Activated naive CD8-positive, alpha-beta T cell treated with anti-CD3 and anti-CD28 coated beads, Interleukin-2, amount 10 ng/mL, durations not matched to agents 7 days and 5 days (primary cell): ENCODE measurements at regions not wholly inside any gene's neighbourhood (a gene's known extent, or its start where the extent isn't known, plus 50 kb on each side); places are given as distances from the start of the nearest gene placed in this dataset.

Experiments used
- ATAC-seq: fragments of 150-1000 bp; cut with Tn5 transposase; one replicate; pipeline ENCODE4 v1.10.0; 2021; ENCODE audit warnings: low read depth, moderate library complexity
- POLR2A ChIA-PET: fragments of 350-600 bp; sonication (Branson Sonifier 250); formaldehyde crosslinking; loops from one replicate; lab custom pipeline; 2021; ENCODE audit warnings: antibody characterized with exemption; lab: Charles Lee
- DNase-seq: peaks from one replicate; pipeline ENCODE4 v3.0.0; 2021
- H3K27ac Mint-ChIP-seq: one replicate; pipeline ENCODE4 v1.8.0; 2022; ENCODE audit warnings: mild to moderate bottlenecking, mixed read lengths
- H3K27me3 Mint-ChIP-seq: one replicate; pipeline ENCODE4 v1.8.0; 2022; ENCODE audit warnings: mild to moderate bottlenecking, moderate library complexity, mixed read lengths
- H3K36me3 Mint-ChIP-seq: one replicate; pipeline ENCODE4 v1.8.0; 2021; ENCODE audit warnings: mild to moderate bottlenecking, mixed read lengths
- H3K4me1 Mint-ChIP-seq: one replicate; pipeline ENCODE4 v1.8.0; 2021; ENCODE audit warnings: mixed read lengths
- H3K4me3 Mint-ChIP-seq: one replicate; pipeline ENCODE4 v1.8.0; 2022; ENCODE audit warnings: mild to moderate bottlenecking, moderate library complexity, mixed read lengths
- H3K9me3 Mint-ChIP-seq: one replicate; pipeline ENCODE4 v1.8.0; 2021; ENCODE audit warnings: mixed read lengths

GRCh38 chr1:55826381-55827080 is 611.4 kb upstream of the USP24 start:
- DNase-seq: no peak
- Mint-ChIP-seq H3K27me3 (peaks cover 3% of the 10 kb centered on the region), H3K4me3 (no peak overlapping the region), H3K36me3 (no peaks in the 10 kb centered on the region), H3K27ac (no peak overlapping the region), H3K4me1 (no peaks in the 10 kb centered on the region), H3K9me3 (no peaks in the 10 kb centered on the region)
- ATAC-seq: no peak
- POLR2A ChIA-PET: no interaction called here

- Mint-ChIP-seq H3K4me3 (no peak overlapping the region), H3K27me3 (peaks cover 3% of the 10 kb centered on the region), H3K4me1 (no peaks in the 10 kb centered on the region), H3K9me3 (no peaks in the 10 kb centered on the region), H3K36me3 (no peaks in the 10 kb centered on the region), H3K27ac (no peak overlapping the region)
- no peak for DNase-seq
- no peak for ATAC-seq
- POLR2A ChIA-PET: no interaction called here
Measured at GRCh38 chr1:55825461-55825860, 610.3 kb upstream of the USP24 start.

DNA sequence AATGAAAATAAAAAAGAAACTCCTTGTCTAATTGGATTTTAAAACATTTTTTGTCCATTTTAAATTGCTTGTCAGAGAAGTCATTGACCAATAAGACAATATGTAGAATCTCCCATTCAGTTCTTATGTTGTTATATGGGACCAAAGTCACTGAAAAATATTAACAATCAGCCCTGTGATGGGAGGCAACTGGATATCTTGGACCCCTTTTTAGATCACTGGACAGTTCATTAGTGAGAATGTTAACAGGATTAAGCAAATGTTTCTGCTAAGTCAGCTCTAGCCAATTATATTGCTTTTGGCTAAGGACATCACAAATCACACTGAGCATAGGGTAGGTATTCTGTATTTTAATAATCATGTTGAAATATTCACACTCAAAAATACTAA is 609.1 kb upstream of the USP24 start:
- no peaks in the 10 kb centered on the region for H3K36me3 Mint-ChIP-seq
- ATAC-seq (no peak), DNase-seq (no peak)
- no peaks in the 10 kb centered on the region for H3K9me3 Mint-ChIP-seq
- no peak overlapping the region for H3K27ac Mint-ChIP-seq
- peaks cover 3% of the 10 kb centered on the region for H3K27me3 Mint-ChIP-seq
- H3K4me3 Mint-ChIP-seq: no peak overlapping the region
- POLR2A ChIA-PET: no interaction called here
- H3K4me1 Mint-ChIP-seq: no peaks in the 10 kb centered on the region

GRCh38 chr1:55823541-55824250 is 608.5 kb upstream of the USP24 start:
- Mint-ChIP-seq H3K27me3 (peaks cover 3% of the 10 kb centered on the region), H3K27ac (no peak overlapping the region), H3K4me3 (no peak overlapping the region), H3K4me1 (no peaks in the 10 kb centered on the region), H3K36me3 (no peaks in the 10 kb centered on the region), H3K9me3 (no peaks in the 10 kb centered on the region)
- DNase-seq (no peak), ATAC-seq (no peak)
- POLR2A ChIA-PET: no interaction called here

DNA sequence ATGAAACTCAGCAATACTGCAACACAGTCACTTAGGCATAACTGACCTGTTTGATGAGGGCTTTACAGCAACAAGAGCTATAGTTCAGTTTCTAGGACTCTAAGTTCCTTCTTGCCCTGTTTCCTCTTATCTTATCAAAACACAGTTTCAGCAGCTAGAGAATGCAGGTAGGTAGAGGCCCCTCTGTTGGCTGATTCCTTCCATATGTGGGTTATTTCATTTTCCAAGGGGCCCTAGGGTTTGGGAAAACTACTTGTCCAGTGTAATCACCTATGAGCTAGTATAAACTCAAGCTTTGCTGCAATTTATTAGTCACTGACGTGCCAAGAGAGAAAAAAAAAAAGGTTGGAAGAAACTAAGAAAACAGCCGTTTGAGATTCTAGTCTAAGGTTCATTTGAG is 607.7 kb upstream of the USP24 start:
- no peaks in the 10 kb centered on the region for H3K4me1 Mint-ChIP-seq
- peaks cover 3% of the 10 kb centered on the region for H3K27me3 Mint-ChIP-seq
- H3K4me3 Mint-ChIP-seq: no peak overlapping the region
- no peaks in the 10 kb centered on the region for H3K36me3 Mint-ChIP-seq
- no peak for ATAC-seq
- DNase-seq: no peak
- H3K27ac Mint-ChIP-seq: no peak overlapping the region
- POLR2A ChIA-PET: no interaction called here
- H3K9me3 Mint-ChIP-seq: no peaks in the 10 kb centered on the region

- POLR2A ChIA-PET: no interaction called here
- no peak for ATAC-seq
- peaks cover 3% of the 10 kb centered on the region for H3K27me3 Mint-ChIP-seq
- no peak for DNase-seq
- peaks cover 4% of the 10 kb centered on the region for H3K4me1 Mint-ChIP-seq
- no peak overlapping the region for H3K27ac Mint-ChIP-seq
- no peaks in the 10 kb centered on the region for H3K9me3 Mint-ChIP-seq
- no peak overlapping the region for H3K4me3 Mint-ChIP-seq
- H3K36me3 Mint-ChIP-seq: no peaks in the 10 kb centered on the region
Measured at GRCh38 chr1:55821234-55821633, 606.1 kb upstream of the USP24 start.

- Mint-ChIP-seq H3K27ac (no peak overlapping the region), H3K4me3 (no peak overlapping the region), H3K4me1 (peaks cover 4% of the 10 kb centered on the region), H3K9me3 (no peaks in the 10 kb centered on the region), H3K36me3 (no peaks in the 10 kb centered on the region), H3K27me3 (peaks cover 3% of the 10 kb centered on the region)
- ATAC-seq: no peak
- DNase-seq: no peak
- POLR2A ChIA-PET: no interaction called here
Measured at GRCh38 chr1:55820501-55820900, 605.3 kb upstream of the USP24 start.

- POLR2A ChIA-PET: no interaction called here
- no peak for ATAC-seq
Measured at GRCh38 chr1:55819011-55819410, 603.8 kb upstream of the USP24 start.

DNA sequence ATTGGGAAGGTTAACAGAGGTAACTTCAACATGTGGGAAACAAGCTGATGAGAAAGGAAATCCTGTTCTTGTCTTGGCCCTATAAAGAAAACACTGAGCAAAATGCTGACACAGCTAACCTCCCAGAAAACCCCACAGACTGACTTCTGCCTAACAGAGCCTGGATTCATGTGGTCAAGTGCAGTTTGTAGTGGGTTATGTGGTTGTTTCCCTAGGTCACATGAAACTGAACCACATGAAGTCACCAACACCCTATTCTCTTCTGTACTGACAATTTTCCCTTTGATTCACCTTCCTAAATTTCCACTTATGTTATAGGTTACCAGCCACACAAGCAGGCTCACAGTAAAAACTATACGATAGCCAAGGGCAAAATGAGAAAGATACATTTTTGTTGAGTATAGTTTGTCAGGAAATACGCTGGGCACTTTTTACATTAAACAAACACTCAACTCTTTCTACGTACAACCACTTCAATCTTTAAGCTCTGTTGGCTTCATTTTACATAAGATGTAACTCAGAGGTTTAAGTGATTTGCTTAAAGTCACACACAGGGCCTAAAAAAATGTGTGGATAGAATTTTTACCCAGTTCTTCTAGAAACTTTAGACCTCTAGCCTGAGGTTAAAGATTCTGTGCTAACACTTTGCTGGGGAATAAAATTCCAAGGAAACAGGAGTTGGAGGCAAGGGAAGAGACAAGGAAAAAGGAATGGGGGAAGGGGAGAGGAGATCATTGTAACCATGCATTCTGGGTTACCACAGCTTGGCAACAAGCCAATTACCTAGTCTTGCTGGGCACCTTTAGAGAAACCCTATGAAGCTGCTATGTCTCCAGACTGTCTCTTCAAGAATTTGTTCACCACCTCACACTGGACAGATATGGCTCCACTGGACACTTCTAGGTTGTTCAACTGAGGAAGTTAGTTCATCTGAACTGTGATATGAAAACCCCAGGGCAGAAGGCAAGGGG is 601.6 kb upstream of the USP24 start:
- no peak for ATAC-seq
- peaks cover 4% of the 10 kb centered on the region for H3K4me1 Mint-ChIP-seq
- no peaks in the 10 kb centered on the region for H3K9me3 Mint-ChIP-seq
- no peak overlapping the region for H3K27ac Mint-ChIP-seq
- H3K27me3 Mint-ChIP-seq: peaks cover under 1% of the 10 kb centered on the region
- H3K36me3 Mint-ChIP-seq: no peaks in the 10 kb centered on the region
- POLR2A ChIA-PET: no interaction called here
- DNase-seq: no peak
- no peak overlapping the region for H3K4me3 Mint-ChIP-seq

More at GRCh38 chr1:55819011-55819410, 603.8 kb upstream of the USP24 start:
- H3K27me3 Mint-ChIP-seq: peaks cover 3% of the 10 kb centered on the region
- peaks cover 4% of the 10 kb centered on the region for H3K4me1 Mint-ChIP-seq
- no peaks in the 10 kb centered on the region for H3K36me3 Mint-ChIP-seq
- DNase-seq: no peak
- no peak overlapping the region for H3K27ac Mint-ChIP-seq
- no peaks in the 10 kb centered on the region for H3K9me3 Mint-ChIP-seq
- no peak overlapping the region for H3K4me3 Mint-ChIP-seq

- H3K27me3 Mint-ChIP-seq: peaks cover 4% of the 10 kb centered on the region
- POLR2A ChIA-PET: no interaction called here
Measured at GRCh38 chr1:55815745-55816455, 600.7 kb upstream of the USP24 start.

DNA sequence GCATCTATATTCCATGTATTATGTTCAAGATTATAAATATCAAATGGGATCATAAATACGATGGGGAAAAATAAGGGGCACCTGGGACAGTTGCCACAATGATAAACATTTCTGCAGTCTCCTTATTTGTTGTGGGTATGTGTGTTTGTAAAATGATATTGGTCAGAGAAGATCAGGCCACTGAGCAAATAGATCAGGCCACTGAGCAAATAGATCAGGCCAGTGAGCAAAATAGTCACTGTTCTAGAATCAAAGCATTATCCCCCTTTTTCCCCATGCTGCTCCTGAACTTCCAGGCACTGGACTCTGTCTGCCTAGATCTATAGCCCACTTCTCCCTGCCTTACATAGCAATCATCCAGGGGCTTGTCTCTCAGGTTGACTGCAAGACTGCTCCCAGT is 599.8 kb upstream of the USP24 start:
- ATAC-seq (no peak), DNase-seq (no peak)
- H3K27ac Mint-ChIP-seq: no peak overlapping the region
- no peaks in the 10 kb centered on the region for H3K9me3 Mint-ChIP-seq
- POLR2A ChIA-PET: no interaction called here
- peaks cover 4% of the 10 kb centered on the region for H3K27me3 Mint-ChIP-seq
- H3K4me3 Mint-ChIP-seq: no peak overlapping the region
- peaks cover 4% of the 10 kb centered on the region for H3K4me1 Mint-ChIP-seq
- H3K36me3 Mint-ChIP-seq: no peaks in the 10 kb centered on the region

More at GRCh38 chr1:55815745-55816455, 600.7 kb upstream of the USP24 start:
- H3K4me3 Mint-ChIP-seq: no peak overlapping the region
- no peaks in the 10 kb centered on the region for H3K9me3 Mint-ChIP-seq
- H3K27ac Mint-ChIP-seq: no peak overlapping the region
- H3K36me3 Mint-ChIP-seq: no peaks in the 10 kb centered on the region
- DNase-seq (no peak), ATAC-seq (no peak)
- H3K4me1 Mint-ChIP-seq: peaks cover 4% of the 10 kb centered on the region

DNA sequence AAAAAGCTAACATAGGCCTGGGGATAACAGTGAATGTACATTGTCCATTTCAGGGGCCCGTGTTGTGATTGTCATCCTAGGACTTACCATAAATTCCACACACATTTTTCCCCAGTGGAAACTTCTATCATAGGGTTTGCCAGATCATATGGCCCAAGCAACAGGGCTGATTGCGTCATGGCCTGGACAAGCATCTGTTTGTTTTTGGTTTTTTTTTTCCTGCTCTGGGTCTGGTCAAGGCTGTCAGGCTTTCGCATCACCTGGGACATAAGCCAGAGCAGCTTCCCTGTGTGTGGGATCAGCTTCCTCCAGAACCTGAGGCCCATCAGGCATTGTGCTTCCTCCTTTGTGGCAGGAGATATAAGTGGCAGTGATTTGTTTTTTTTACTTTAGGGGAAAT is 598.5 kb upstream of the USP24 start:
- H3K27me3 Mint-ChIP-seq: peaks cover 4% of the 10 kb centered on the region
- DNase-seq: no peak
- H3K9me3 Mint-ChIP-seq: no peaks in the 10 kb centered on the region
- H3K4me1 Mint-ChIP-seq: peaks cover 4% of the 10 kb centered on the region
- H3K36me3 Mint-ChIP-seq: no peaks in the 10 kb centered on the region
- H3K27ac Mint-ChIP-seq: no peak overlapping the region
- no peak for ATAC-seq
- POLR2A ChIA-PET: no interaction called here
- H3K4me3 Mint-ChIP-seq: no peak overlapping the region

DNA sequence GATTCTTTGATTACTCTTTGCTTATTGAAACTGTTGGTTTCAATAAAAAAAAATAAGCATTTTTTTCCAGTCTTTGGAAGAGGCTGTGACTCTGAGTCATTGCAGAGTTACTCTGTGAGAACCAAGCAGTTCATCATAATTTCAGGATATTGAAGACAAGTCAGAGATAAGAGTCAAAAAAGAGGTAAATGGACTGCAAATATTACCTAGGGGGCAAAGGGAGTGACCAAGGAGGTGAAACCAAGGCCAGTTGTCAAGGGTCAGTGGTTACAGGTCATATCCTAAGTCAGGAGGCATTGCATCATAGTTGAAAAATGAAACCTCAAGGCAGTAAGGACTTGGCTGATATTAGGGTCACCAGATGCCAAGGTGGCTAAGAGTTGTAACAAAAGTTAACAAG is 597.1 kb upstream of the USP24 start:
- ATAC-seq (no peak), DNase-seq (no peak)
- H3K4me1 Mint-ChIP-seq: peaks cover 4% of the 10 kb centered on the region
- H3K36me3 Mint-ChIP-seq: no peaks in the 10 kb centered on the region
- H3K9me3 Mint-ChIP-seq: no peaks in the 10 kb centered on the region
- POLR2A ChIA-PET: no interaction called here
- no peak overlapping the region for H3K27ac Mint-ChIP-seq
- H3K27me3 Mint-ChIP-seq: peaks cover 6% of the 10 kb centered on the region
- no peak overlapping the region for H3K4me3 Mint-ChIP-seq
